PC-9 (cell line): ENCODE measurements at regions not wholly inside any gene's neighbourhood (a gene's known extent, or its start where the extent isn't known, plus 50 kb on each side); places are given as distances from the start of the nearest gene placed in this dataset.

Experiments used
- CTCF ChIP-seq: fragments of 200-600 bp; sonication (generic); conservative IDR thresholded peaks from 2 replicates; pipeline ENCODE4 v1.6.1; 2017; ENCODE audit warnings: mixed run types, antibody characterized with exemption, mild to moderate bottlenecking, moderate library complexity
- EZH2 ChIP-seq: fragments of 200-600 bp; sonication (generic); IDR thresholded peaks from 2 replicates; pipeline ENCODE4 v1.8.0; 2017; ENCODE audit warnings: antibody characterized with exemption, low read depth

- TF ChIP-seq CTCF (no peak), EZH2 (no peak)
Observed at GRCh38 chr10:59093461-59093860, 83.0 kb upstream of the PHYHIPL start.
